K562 (cell line): ENCODE measurements at regions not wholly inside any gene's neighbourhood (a gene's known extent, or its start where the extent isn't known, plus 50 kb on each side); places are given as distances from the start of the nearest gene placed in this dataset.

Source experiments
- ATAC-seq: fragments of 200-7000 bp; cut with Tn5 transposase; 3 replicates; pipeline ENCODE4 v1.9.1; 2020; ENCODE audit warnings: moderate library complexity
- BruUV-seq: library from RNA; stranded (reverse); fragments of 400-500 nt; replicated peaks from 2 replicates; lab custom pipeline; 2021; lab: Mats Ljungman, UMichigan
- CTCF ChIA-PET: fragments of 300-600 bp; formaldehyde crosslinking; extraction: SDS; loops from one replicate; lab custom pipeline; 2021; ENCODE audit warnings: low intra/inter-chr PET ratio; lab: Yijun Ruan, JAX
- POLR2A ChIA-PET: fragments of 300-600, 350-650 bp; sonication (Branson Sonifier 250); formaldehyde crosslinking; extraction: SDS; loops from one replicate; lab custom pipeline; 2021; ENCODE audit warnings: antibody characterized with exemption, inconsistent platforms; lab: Yijun Ruan, JAX
- DNase-seq, 4 experiments: peaks; one replicate each; pipeline versions ENCODE4 v3.0.0 to v3.0.0-alpha.2; 2011 to 2018; ENCODE audit warnings: low spot score in 3 of 4, mixed read lengths in 3 of 4; ENCODE audit errors: extremely low read depth in 1 of 4
- FAIRE-seq: peaks from 2 replicates; lab custom pipeline; 2011; peaks lifted over from hg19 to GRCh38; lab: Jason Lieb, UNC
- H2AFZ ChIP-seq: 2 replicates; pipeline ENCODE4 v1.6.0; 2011; ENCODE audit warnings: low read depth, low read length, control low read depth, inconsistent platforms
- H3K27ac ChIP-seq: fragments of 200-600 bp; 3 replicates; pipeline ENCODE4 v1.8.0; 2011; ENCODE audit warnings: low read depth, mild to moderate bottlenecking, control low read depth, inconsistent platforms, low read length, moderate library complexity, mixed read lengths; ENCODE audit errors: extremely low read depth
- H3K27me3 ChIP-seq, 2 experiments: fragments of 300-600 bp in 1 of 2; 2 replicates in 1 of 2; 3 replicates in 1 of 2; pipeline versions ENCODE4 v1.6.0 to v1.8.0; 2011; ENCODE audit warnings: inconsistent platforms in 2 of 2, low read length in 2 of 2, mild to moderate bottlenecking in 1 of 2, mixed read lengths in 1 of 2, moderate library complexity in 1 of 2; ENCODE audit not compliant: control insufficient read depth in 2 of 2, insufficient read depth in 2 of 2
- H3K36me3 ChIP-seq: fragments of 300-600 bp; 3 replicates; pipeline ENCODE4 v1.8.0; 2011; ENCODE audit warnings: mild to moderate bottlenecking, low read length, inconsistent platforms; ENCODE audit not compliant: control insufficient read depth, insufficient read depth
- H3K4me1 ChIP-seq, 2 experiments: fragments of 200-600 bp in 1 of 2; replicated peaks in 1 of 2; 2 replicates in 1 of 2; 3 replicates in 1 of 2; pipeline versions ENCODE4 v1.5.1 to v1.8.0; 2011; ENCODE audit warnings: inconsistent platforms in 2 of 2, low read length in 2 of 2, mild to moderate bottlenecking in 1 of 2, mixed read lengths in 1 of 2, moderate library complexity in 1 of 2; ENCODE audit not compliant: control insufficient read depth in 2 of 2, insufficient read depth in 2 of 2
- H3K4me2 ChIP-seq: 2 replicates; pipeline ENCODE4 v1.6.1; 2011; ENCODE audit warnings: low read length, control low read depth, inconsistent platforms, mixed read lengths; ENCODE audit not compliant: insufficient read depth
- H3K4me3 ChIP-seq: fragments of 200-600 bp; sonication (generic), shearing (Covaris generic); 2 replicates; pipeline ENCODE4 v1.5.1; 2016; ENCODE audit warnings: control low read depth, inconsistent platforms
- H3K79me2 ChIP-seq: fragments of 200-600 bp; 3 replicates; pipeline ENCODE4 v1.8.0; 2011; ENCODE audit warnings: low read length, inconsistent platforms; ENCODE audit not compliant: control insufficient read depth, insufficient read depth
- H3K9ac ChIP-seq, 2 experiments: 2 replicates each; pipeline versions ENCODE4 v1.6.0 to v1.6.1; 2011; ENCODE audit warnings: low read depth in 2 of 2, low read length in 2 of 2, control low read depth in 1 of 2, inconsistent platforms in 1 of 2, mild to moderate bottlenecking in 1 of 2, mixed read lengths in 1 of 2; ENCODE audit not compliant: insufficient read depth in 1 of 2
- H3K9me1 ChIP-seq: one replicate; pipeline ENCODE4 v1.6.0; 2011; ENCODE audit warnings: inconsistent platforms, mild to moderate bottlenecking, low read length, moderate library complexity; ENCODE audit not compliant: control insufficient read depth, insufficient read depth
- H3K9me3 ChIP-seq: replicated peaks from 2 replicates; pipeline ENCODE4 v1.5.1; 2011; ENCODE audit warnings: low read depth, low read length, inconsistent platforms; ENCODE audit not compliant: control insufficient read depth, insufficient read depth
- H4K20me1 ChIP-seq: replicated peaks from 2 replicates; pipeline ENCODE4 v1.6.1; 2011; ENCODE audit warnings: low read length, inconsistent platforms, mixed read lengths; ENCODE audit not compliant: control insufficient read depth, insufficient read depth
- ARID2 ChIP-seq: fragments of 450-650 bp; IDR thresholded peaks from 2 replicates; pipeline ENCODE4 v1.6.1; 2017; ENCODE audit warnings: antibody characterized with exemption, mild to moderate bottlenecking
- CC2D1A ChIP-seq: fragments of 450-650 bp; IDR thresholded peaks from 2 replicates; pipeline ENCODE4 v1.6.1; 2017; ENCODE audit warnings: mild to moderate bottlenecking
- FOXJ2 ChIP-seq: fragments of 200-800 bp; sonication (Bioruptor generic); IDR thresholded peaks from 2 replicates; pipeline ENCODE4 v1.6.1; 2016; ENCODE audit warnings: missing genetic modification characterization, missing compliant biosample characterization
- GATAD2A ChIP-seq: fragments of 450-650 bp; IDR thresholded peaks from 2 replicates; pipeline ENCODE4 v1.6.1; 2017
- PYGO2 ChIP-seq: fragments of 450-650 bp; IDR thresholded peaks from 2 replicates; pipeline ENCODE4 v1.6.1; 2016; ENCODE audit warnings: mild to moderate bottlenecking, missing genetic modification characterization, moderate library complexity, missing compliant biosample characterization
- RAD51 ChIP-seq: fragments of 450-650 bp; IDR thresholded peaks from 2 replicates; pipeline ENCODE4 v1.7.1; 2016; ENCODE audit warnings: low read depth, mild to moderate bottlenecking, borderline replicate concordance
- RBBP5 ChIP-seq: fragments of 200-600 bp; sonication (generic); IDR thresholded peaks from 2 replicates; pipeline ENCODE4 v1.6.1; 2012; ENCODE audit warnings: borderline replicate concordance, mild to moderate bottlenecking, low read length, control low read depth, inconsistent platforms; ENCODE audit not compliant: insufficient read depth, poor library complexity, severe bottlenecking
- ZBED1 ChIP-seq: IDR thresholded peaks from 2 replicates; pipeline ENCODE4 v1.6.1; 2014
- in situ Hi-C: fragments of 300-500 bp; cut with MboI; formaldehyde crosslinking; loops from 4 replicates; pipeline ENCODE4 v1.15.0; 2018; ENCODE audit warnings: inconsistent platforms, mixed read lengths
- intact Hi-C: fragments of 100-400 bp; cut with micrococcal nuclease; formaldehyde crosslinking; loops from 2 replicates; pipeline ENCODE4 v1.14.2; 2022
- TF ChIP-seq, protein P1 (sequence below), 2 experiments: fragments of 450-650 bp; IDR thresholded peaks; 2 replicates each; pipeline ENCODE4 v1.6.1; 2016
- TF ChIP-seq, protein P2 (sequence below): fragments of 250-450 bp; sonication (Bioruptor Pico); IDR thresholded peaks from 2 replicates; pipeline ENCODE4 v1.5.0; 2021

- ChIA-PET POLR2A (no interaction called here), CTCF (no interaction called here)
- Histone ChIP-seq H4K20me1 (no peaks in the 10 kb centered on the region), H3K36me3 (no peaks in the 10 kb centered on the region), H3K4me3 (no peak overlapping the region), H3K27me3 (no peaks in the 10 kb centered on the region), H3K4me2 (no peak overlapping the region), H3K9ac (no peak overlapping the region), H3K9me1 (no peaks in the 10 kb centered on the region), H3K4me1 (no peaks in the 10 kb centered on the region), H3K79me2 (no peaks in the 10 kb centered on the region), H3K27ac (no peak overlapping the region), H3K9me3 (no peaks in the 10 kb centered on the region), H2AFZ (no peak overlapping the region)
- DNase-seq (no peak), ATAC-seq (no peak), FAIRE-seq (no peak)
- in situ Hi-C loops = no loop called here
- BruUV-seq = no TSS peak
- TF ChIP-seq ZBED1 = no peak
- TF ChIP-seq ARID2 = no peak
- no peak for TF ChIP-seq PYGO2 (tag)
- no peak for TF ChIP-seq GATAD2A
- no peak for TF ChIP-seq RBBP5
- TF ChIP-seq, protein P1, sequence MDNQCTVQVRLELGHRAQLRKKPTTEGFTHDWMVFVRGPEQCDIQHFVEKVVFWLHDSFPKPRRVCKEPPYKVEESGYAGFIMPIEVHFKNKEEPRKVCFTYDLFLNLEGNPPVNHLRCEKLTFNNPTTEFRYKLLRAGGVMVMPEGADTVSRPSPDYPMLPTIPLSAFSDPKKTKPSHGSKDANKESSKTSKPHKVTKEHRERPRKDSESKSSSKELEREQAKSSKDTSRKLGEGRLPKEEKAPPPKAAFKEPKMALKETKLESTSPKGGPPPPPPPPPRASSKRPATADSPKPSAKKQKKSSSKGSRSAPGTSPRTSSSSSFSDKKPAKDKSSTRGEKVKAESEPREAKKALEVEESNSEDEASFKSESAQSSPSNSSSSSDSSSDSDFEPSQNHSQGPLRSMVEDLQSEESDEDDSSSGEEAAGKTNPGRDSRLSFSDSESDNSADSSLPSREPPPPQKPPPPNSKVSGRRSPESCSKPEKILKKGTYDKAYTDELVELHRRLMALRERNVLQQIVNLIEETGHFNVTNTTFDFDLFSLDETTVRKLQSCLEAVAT (IDR thresholded peaks at IDR 0.05) = no peak
- TF ChIP-seq, protein P2, sequence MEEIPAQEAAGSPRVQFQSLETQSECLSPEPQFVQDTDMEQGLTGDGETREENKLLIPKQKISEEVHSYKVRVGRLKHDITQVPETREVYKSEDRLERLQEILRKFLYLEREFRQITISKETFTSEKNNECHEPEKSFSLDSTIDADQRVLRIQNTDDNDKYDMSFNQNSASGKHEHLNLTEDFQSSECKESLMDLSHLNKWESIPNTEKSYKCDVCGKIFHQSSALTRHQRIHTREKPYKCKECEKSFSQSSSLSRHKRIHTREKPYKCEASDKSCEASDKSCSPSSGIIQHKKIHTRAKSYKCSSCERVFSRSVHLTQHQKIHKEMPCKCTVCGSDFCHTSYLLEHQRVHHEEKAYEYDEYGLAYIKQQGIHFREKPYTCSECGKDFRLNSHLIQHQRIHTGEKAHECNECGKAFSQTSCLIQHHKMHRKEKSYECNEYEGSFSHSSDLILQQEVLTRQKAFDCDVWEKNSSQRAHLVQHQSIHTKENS (CRISPR knock-in tag) = no peak
- no peak for TF ChIP-seq CC2D1A
- no peak for TF ChIP-seq RAD51
- no peak for TF ChIP-seq FOXJ2 (tag)
- intact Hi-C loops = no loop called here
Measured at GRCh38 chr10:106252541-106252940, 912.0 kb downstream of the SORCS1 start.
